H9 (cell line): ENCODE measurements at regions not wholly inside any gene's neighbourhood (a gene's known extent, or its start where the extent isn't known, plus 50 kb on each side); places are given as distances from the start of the nearest gene placed in this dataset.

Experiments used
- DNase-seq: peaks from one replicate; pipeline ENCODE4 v3.0.0-alpha.2; 2017
- H2AFZ ChIP-seq: one replicate; pipeline ENCODE4 v1.6.1; 2013; ENCODE audit warnings: mild to moderate bottlenecking, low read length, control low read depth, moderate library complexity
- H2AK5ac ChIP-seq: 2 replicates; pipeline ENCODE4 v1.6.1; 2013; ENCODE audit warnings: low read length, control low read depth, mixed read lengths; ENCODE audit not compliant: insufficient read length
- H2BK120ac ChIP-seq: one replicate; pipeline ENCODE4 v1.6.1; 2013; ENCODE audit warnings: low read depth, mild to moderate bottlenecking, low read length, control low read depth, inconsistent platforms; ENCODE audit not compliant: poor library complexity, severe bottlenecking
- H2BK12ac ChIP-seq: 2 replicates; pipeline ENCODE4 v1.6.1; 2013; ENCODE audit warnings: low read length, control low read depth, mixed read lengths, low read depth; ENCODE audit not compliant: insufficient read length
- H2BK15ac ChIP-seq: 2 replicates; pipeline ENCODE4 v1.6.1; 2013; ENCODE audit warnings: low read depth, low read length, control low read depth
- H2BK20ac ChIP-seq: one replicate; pipeline ENCODE4 v1.6.1; 2013; ENCODE audit warnings: low read depth, mild to moderate bottlenecking, low read length, control low read depth, inconsistent platforms; ENCODE audit not compliant: poor library complexity, severe bottlenecking
- H2BK5ac ChIP-seq: 2 replicates; pipeline ENCODE4 v1.6.1; 2013; ENCODE audit warnings: low read length, control low read depth, mixed read lengths; ENCODE audit not compliant: insufficient read length
- H3K14ac ChIP-seq: 2 replicates; pipeline ENCODE4 v1.6.1; 2013; ENCODE audit warnings: low read length, control low read depth; ENCODE audit not compliant: insufficient read depth
- H3K18ac ChIP-seq: 2 replicates; pipeline ENCODE4 v1.6.1; 2013; ENCODE audit warnings: low read depth, mild to moderate bottlenecking, mixed read lengths, low read length, control low read depth; ENCODE audit not compliant: insufficient read length
- H3K23ac ChIP-seq: 2 replicates; pipeline ENCODE4 v1.6.1; 2013; ENCODE audit warnings: low read length, control low read depth, mixed read lengths, low read depth; ENCODE audit not compliant: insufficient read length
- H3K23me2 ChIP-seq: 2 replicates; pipeline ENCODE4 v1.6.1; 2013; ENCODE audit warnings: low read depth, mild to moderate bottlenecking, mixed read lengths, low read length, control low read depth; ENCODE audit not compliant: insufficient read length, poor library complexity, severe bottlenecking
- H3K27ac ChIP-seq: 2 replicates; pipeline ENCODE4 v1.5.1; 2013; ENCODE audit warnings: low read length, control low read depth, mixed read lengths, low read depth; ENCODE audit not compliant: insufficient read length
- H3K27me3 ChIP-seq: 2 replicates; pipeline ENCODE4 v1.6.1; 2013; ENCODE audit warnings: low read length, control low read depth, inconsistent platforms; ENCODE audit not compliant: insufficient read depth
- H3K4ac ChIP-seq: 2 replicates; pipeline ENCODE4 v1.6.1; 2013; ENCODE audit warnings: low read depth, mild to moderate bottlenecking, control low read depth, inconsistent platforms, low read length, moderate library complexity
- H3K4me1 ChIP-seq: 2 replicates; pipeline ENCODE4 v1.6.1; 2013; ENCODE audit warnings: low read length, control low read depth, inconsistent platforms; ENCODE audit not compliant: insufficient read depth
- H3K4me2 ChIP-seq: 2 replicates; pipeline ENCODE4 v1.6.1; 2013; ENCODE audit warnings: low read length, control low read depth, mixed read lengths; ENCODE audit not compliant: insufficient read length, insufficient read depth
- H3K56ac ChIP-seq: 2 replicates; pipeline ENCODE4 v1.6.1; 2013; ENCODE audit warnings: low read depth, mild to moderate bottlenecking, mixed read lengths, low read length, control low read depth; ENCODE audit not compliant: insufficient read length
- H3K79me1 ChIP-seq: 2 replicates; pipeline ENCODE4 v1.6.1; 2013; ENCODE audit warnings: low read depth, mild to moderate bottlenecking, moderate library complexity, low read length, control low read depth, inconsistent platforms; ENCODE audit not compliant: insufficient read depth, poor library complexity, severe bottlenecking
- H3K79me2 ChIP-seq: 2 replicates; pipeline ENCODE4 v1.6.1; 2013; ENCODE audit warnings: low read length, control low read depth, inconsistent platforms; ENCODE audit not compliant: insufficient read depth
- H3K9ac ChIP-seq: 2 replicates; pipeline ENCODE4 v1.6.1; 2013; ENCODE audit warnings: low read length, control low read depth, mixed read lengths; ENCODE audit not compliant: insufficient read length; ENCODE audit errors: extremely low read depth
- H3K9me3 ChIP-seq: one replicate; pipeline ENCODE4 v1.6.1; 2013; ENCODE audit warnings: low read depth, low read length, inconsistent platforms; ENCODE audit not compliant: control insufficient read depth
- H3T11ph ChIP-seq: one replicate; pipeline ENCODE4 v1.6.1; 2013; ENCODE audit warnings: mild to moderate bottlenecking, low read length, control low read depth, inconsistent platforms
- H4K20me1 ChIP-seq: one replicate; pipeline ENCODE4 v1.6.1; 2013; ENCODE audit not compliant: control insufficient read depth, insufficient read length, insufficient read depth
- H4K5ac ChIP-seq: 2 replicates; pipeline ENCODE4 v1.6.1; 2013; ENCODE audit warnings: low read depth, mild to moderate bottlenecking, mixed read lengths, low read length, control low read depth; ENCODE audit not compliant: insufficient read length
- H4K8ac ChIP-seq: replicated peaks from 2 replicates; pipeline ENCODE4 v1.6.1; 2013; ENCODE audit warnings: low read length, control low read depth, mixed read lengths, low read depth; ENCODE audit not compliant: insufficient read length
- H4K91ac ChIP-seq: 2 replicates; pipeline ENCODE4 v1.6.1; 2013; ENCODE audit warnings: low read depth, mild to moderate bottlenecking, moderate library complexity, mixed read lengths, low read length, control low read depth; ENCODE audit not compliant: insufficient read length
- H3K27ac Mint-ChIP-seq, 3 experiments: 2 replicates in 2 of 3; 3 replicates in 1 of 3; pipeline ENCODE4 v1.8.0; 2020 to 2021; ENCODE audit warnings: mixed read lengths in 3 of 3, mild to moderate bottlenecking in 1 of 3, moderate library complexity in 1 of 3
- H3K27me3 Mint-ChIP-seq: 2 replicates; pipeline ENCODE4 v1.8.0; 2021; ENCODE audit warnings: low read depth, mild to moderate bottlenecking, moderate library complexity, mixed read lengths
- H3K36me3 Mint-ChIP-seq, 3 experiments: 2 replicates in 2 of 3; 3 replicates in 1 of 3; pipeline ENCODE4 v1.8.0; 2020 to 2021; ENCODE audit warnings: low read depth in 3 of 3, mixed read lengths in 3 of 3; ENCODE audit not compliant: insufficient read depth in 1 of 3
- H3K4me1 Mint-ChIP-seq, 2 experiments: 2 replicates each; pipeline ENCODE4 v1.8.0; 2020; ENCODE audit warnings: mixed read lengths in 2 of 2
- H3K4me3 Mint-ChIP-seq, 2 experiments: 2 replicates in 1 of 2; 3 replicates in 1 of 2; pipeline ENCODE4 v1.8.0; 2020 to 2021; ENCODE audit warnings: mild to moderate bottlenecking in 2 of 2, mixed read lengths in 2 of 2, moderate library complexity in 1 of 2
- H3K9me3 Mint-ChIP-seq, 2 experiments: 2 replicates in 1 of 2; 3 replicates in 1 of 2; pipeline ENCODE4 v1.8.0; 2020; ENCODE audit warnings: mild to moderate bottlenecking in 2 of 2, mixed read lengths in 2 of 2, moderate library complexity in 1 of 2
- CTCF ChIP-seq: fragments of 200-600 bp; sonication (generic); conservative IDR thresholded peaks from 3 replicates; pipeline ENCODE4 v1.8.0; 2021; ENCODE audit warnings: antibody characterized with exemption, mild to moderate bottlenecking
- WGBS: extraction: QIAGEN DNeasy Blood & Tissue Kit; methylation state at CpG from one replicate; pipeline ENCODE4 v1.1.7; 2013; ENCODE audit warnings: missing lambda C conversion rate, low lambda C conversion rate, mixed read lengths; ENCODE audit not compliant: insufficient read length; ENCODE audit errors: extremely low coverage; 5-methylcytosine and 5-hydroxymethylcytosine counted together

- Histone ChIP-seq H3K27me3 (no peaks in the 10 kb centered on the region), H4K20me1 (no peaks in the 10 kb centered on the region), H2BK12ac (no peak overlapping the region), H4K8ac (no peak overlapping the region), H2BK5ac (no peak overlapping the region), H3K18ac (no peak overlapping the region), H2BK120ac (no peak overlapping the region), H3K27ac (no peak overlapping the region), H3K9me3 (no peaks in the 10 kb centered on the region), H2BK15ac (no peak overlapping the region), H2AFZ (no peak overlapping the region), H3K14ac (no peak overlapping the region), H3K4me2 (no peak overlapping the region), H3K56ac (no peak overlapping the region), H3K79me2 (no peaks in the 10 kb centered on the region), H3K23me2 (no peaks in the 10 kb centered on the region), H2AK5ac (no peak overlapping the region), H3K23ac (no peak overlapping the region), H3K79me1 (no peaks in the 10 kb centered on the region), H3K4me1 (no peaks in the 10 kb centered on the region), H2BK20ac (no peak overlapping the region), H3K4ac (no peak overlapping the region), H3K9ac (no peak overlapping the region), H4K91ac (no peak overlapping the region), H3T11ph (no peak overlapping the region), H4K5ac (no peak overlapping the region)
- no peak for DNase-seq
- TF ChIP-seq CTCF: no peak
- H3K4me3 Mint-ChIP-seq: no peak overlapping the region
- no peaks in the 10 kb centered on the region; a peak in 1 of 7 replicates for H3K36me3 Mint-ChIP-seq
- H3K27me3 Mint-ChIP-seq: no peaks in the 10 kb centered on the region
- H3K4me1 Mint-ChIP-seq: peaks cover 0 to 9% of the 10 kb centered on the region in 2 experiments; a peak in 1 of 4 replicates
- H3K27ac Mint-ChIP-seq: peak overlapping the region in 1 of 3 experiments; percentile 1; a peak in 2 of 7 replicates
- no peaks in the 10 kb centered on the region for H3K9me3 Mint-ChIP-seq
- WGBS: no CpG with 5 or more reads among the region's 2 CpGs
Observed at GRCh38 chr18:43389163-43389562, 111.9 kb upstream of the SYT4 start.
